Stimulated activated CD8-positive, alpha-beta memory T cell treated with anti-CD3 and anti-CD28 coated beads, Interleukin-4, amount 100 ng/mL, for 48 hours (primary cell): ENCODE measurements at regions not wholly inside any gene's neighbourhood (a gene's known extent, or its start where the extent isn't known, plus 50 kb on each side); places are given as distances from the start of the nearest gene placed in this dataset.

ENCODE experiments used
- DNase-seq: peaks from one replicate; pipeline ENCODE4 v3.0.0-alpha.2; 2020

GRCh38 chr11:104830508-104830907, 67.8 kb downstream of the CASP12 start:
- DNase-seq, result no peak

GRCh38 chr11:104830080-104830479, 68.2 kb downstream of the CASP12 start:
- no peak for DNase-seq

- DNase-seq, result no peak
These were observed 71.5 kb downstream of the CASP12 start for GRCh38 chr11:104826772-104827171.

- DNase-seq, result no peak
These were observed 74.6 kb downstream of the CASP12 start for GRCh38 chr11:104823657-104824056.

GRCh38 chr11:104820431-104820830, 77.8 kb downstream of the CASP12 start:
- no peak for DNase-seq

- DNase-seq, result no peak
These were observed 78.7 kb downstream of the CASP12 start for GRCh38 chr11:104819603-104820002.

GRCh38 chr11:104819107-104819506, 79.2 kb downstream of the CASP12 start:
- no peak for DNase-seq

GRCh38 chr11:104817973-104818372, 80.3 kb downstream of the CASP12 start:
- DNase-seq, result no peak

- DNase-seq, result no peak
These were observed 84.7 kb downstream of the CASP12 start for GRCh38 chr11:104813532-104813931.

- no peak for DNase-seq
These were observed 86.0 kb downstream of the CASP12 start for GRCh38 chr11:104812103-104812788.

- no peak for DNase-seq
These were observed 94.5 kb downstream of the CASP12 start for GRCh38 chr11:104803776-104804175.

- DNase-seq, result no peak
These were observed 99.0 kb downstream of the CASP12 start for GRCh38 chr11:104799251-104799650.

GRCh38 chr11:104798789-104799188, 99.5 kb downstream of the CASP12 start:
- no peak for DNase-seq

GRCh38 chr11:104796301-104796700, 102.0 kb downstream of the CASP12 start:
- no peak for DNase-seq

GRCh38 chr11:104795501-104796213, 102.6 kb downstream of the CASP12 start:
- DNase-seq, result no peak

GRCh38 chr11:104792861-104793260, 105.4 kb downstream of the CASP12 start:
- no peak for DNase-seq

- DNase-seq, result no peak
These were observed 106.4 kb downstream of the CASP12 start for GRCh38 chr11:104791896-104792295.

- no peak for DNase-seq
These were observed 113.4 kb downstream of the CASP12 start for GRCh38 chr11:104784684-104785460.

GRCh38 chr11:104783241-104783640, 115.0 kb downstream of the CASP12 start:
- no peak for DNase-seq

- no peak for DNase-seq
These were observed 115.9 kb downstream of the CASP12 start for GRCh38 chr11:104782377-104782754.

GRCh38 chr11:104781719-104782376, 116.4 kb downstream of the CASP12 start:
- DNase-seq, result no peak

- DNase-seq, result no peak
These were observed 117.2 kb downstream of the CASP12 start for GRCh38 chr11:104781037-104781436.

GRCh38 chr11:104776501-104777170, 121.6 kb downstream of the CASP12 start:
- DNase-seq, result no peak
